ENCODE measurements at regions not wholly inside any gene's neighbourhood (a gene's known extent, or its start where the extent isn't known, plus 50 kb on each side); places are given as distances from the start of the nearest gene placed in this dataset.
A peak's percentile ranks its signal among the peaks of the same experiment; 100 is the strongest.

DNA sequence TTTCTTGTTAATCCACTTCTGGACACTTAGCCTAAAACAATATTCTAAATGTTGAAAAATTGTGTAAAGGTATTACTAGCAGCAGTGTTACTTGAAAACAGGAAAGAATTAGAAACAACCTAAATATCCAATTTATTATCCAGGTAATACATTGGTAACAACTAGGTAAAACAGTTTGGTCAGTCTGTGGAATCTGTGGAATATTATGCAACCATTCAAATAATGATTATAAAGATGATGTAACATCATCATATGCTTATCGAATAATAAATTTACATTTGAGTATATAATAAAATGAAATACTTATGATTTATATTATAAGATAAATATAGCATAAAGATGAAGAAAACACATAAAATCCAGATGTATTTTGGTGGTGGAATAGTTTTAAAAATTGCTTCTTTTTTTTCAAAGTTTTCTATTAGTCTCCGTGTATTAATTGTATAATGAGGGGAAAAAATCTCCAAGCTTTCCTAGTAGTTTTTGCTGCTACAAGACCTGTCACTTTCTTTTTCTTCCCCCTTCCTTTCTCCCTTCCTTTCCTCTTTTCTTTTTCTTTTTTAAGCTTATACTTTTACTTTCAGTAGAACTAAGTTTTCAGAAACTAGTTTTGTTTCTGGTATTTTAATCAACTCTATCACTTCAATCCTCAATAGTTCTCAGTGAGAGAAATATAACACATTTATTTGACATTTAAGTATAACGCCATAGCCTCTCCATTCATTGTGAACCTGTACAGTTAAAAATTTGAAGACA, 197.8 kb upstream of the HMCN1 start:
- TF ChIP-seq, protein P1, sequence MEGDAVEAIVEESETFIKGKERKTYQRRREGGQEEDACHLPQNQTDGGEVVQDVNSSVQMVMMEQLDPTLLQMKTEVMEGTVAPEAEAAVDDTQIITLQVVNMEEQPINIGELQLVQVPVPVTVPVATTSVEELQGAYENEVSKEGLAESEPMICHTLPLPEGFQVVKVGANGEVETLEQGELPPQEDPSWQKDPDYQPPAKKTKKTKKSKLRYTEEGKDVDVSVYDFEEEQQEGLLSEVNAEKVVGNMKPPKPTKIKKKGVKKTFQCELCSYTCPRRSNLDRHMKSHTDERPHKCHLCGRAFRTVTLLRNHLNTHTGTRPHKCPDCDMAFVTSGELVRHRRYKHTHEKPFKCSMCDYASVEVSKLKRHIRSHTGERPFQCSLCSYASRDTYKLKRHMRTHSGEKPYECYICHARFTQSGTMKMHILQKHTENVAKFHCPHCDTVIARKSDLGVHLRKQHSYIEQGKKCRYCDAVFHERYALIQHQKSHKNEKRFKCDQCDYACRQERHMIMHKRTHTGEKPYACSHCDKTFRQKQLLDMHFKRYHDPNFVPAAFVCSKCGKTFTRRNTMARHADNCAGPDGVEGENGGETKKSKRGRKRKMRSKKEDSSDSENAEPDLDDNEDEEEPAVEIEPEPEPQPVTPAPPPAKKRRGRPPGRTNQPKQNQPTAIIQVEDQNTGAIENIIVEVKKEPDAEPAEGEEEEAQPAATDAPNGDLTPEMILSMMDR (IDR thresholded peaks at IDR 0.05), result no peak
- no peak for TF ChIP-seq EP300 (IDR thresholded peaks at IDR 0.05)
- no peak for TF ChIP-seq POLR2A (IDR thresholded peaks at IDR 0.05)
- no peak overlapping the region for H3K4me3 ChIP-seq
- no peaks in the 10 kb centered on the region for H3K9me3 ChIP-seq
- DNase-seq (ENCODE audit: low spot score in 2 of 2), result no peak
- 82 to 94% methylated on average over 3 of the region's 3 CpGs for WGBS, 2 donors
- H3K4me1 ChIP-seq, result peaks cover 0 to 33% (median 0%) of the 10 kb centered on the region in 4 donors
- H3K36me3 ChIP-seq, result no peaks in the 10 kb centered on the region
- H3K27ac ChIP-seq, result no peak overlapping the region
- H3K27me3 ChIP-seq, result no peaks in the 10 kb centered on the region

DNA sequence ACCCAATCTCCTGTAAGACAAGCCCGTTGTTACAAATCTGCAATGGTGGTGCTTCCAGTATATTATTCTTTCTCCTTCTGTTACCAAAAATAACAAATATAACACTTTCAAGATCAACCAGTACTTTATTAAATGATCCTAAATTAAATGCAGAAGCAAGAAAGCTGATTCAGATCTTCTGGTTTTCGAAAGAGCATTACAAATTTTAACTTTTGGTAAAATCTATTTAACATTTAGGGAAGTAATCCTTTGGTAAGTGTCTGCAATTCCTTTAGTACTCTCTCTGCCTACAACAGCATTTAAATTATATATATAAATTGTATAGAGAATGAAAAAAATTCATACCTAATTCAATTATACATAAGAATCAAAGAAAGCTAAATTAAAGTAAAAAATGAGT, 198.6 kb upstream of the HMCN1 start:
- TF ChIP-seq POLR2A (IDR thresholded peaks at IDR 0.05) (no peak), EP300 (IDR thresholded peaks at IDR 0.05) (no peak)
- TF ChIP-seq, protein P1 (IDR thresholded peaks at IDR 0.05), result no peak
- no peaks in the 10 kb centered on the region for H3K36me3 ChIP-seq
- H3K9me3 ChIP-seq, result no peaks in the 10 kb centered on the region
- WGBS, 2 donors, result 68 to 84% methylated on average over 2 of the region's 2 CpGs
- no peak overlapping the region for H3K4me3 ChIP-seq
- H3K27ac ChIP-seq, result peak overlapping the region in 1 of 4 donors; percentile 74
- no peaks in the 10 kb centered on the region for H3K27me3 ChIP-seq
- no peak for DNase-seq (ENCODE audit: low spot score in 2 of 2)
- peaks cover 0 to 33% (median 0%) of the 10 kb centered on the region in 4 donors for H3K4me1 ChIP-seq

- TF ChIP-seq EP300 (IDR thresholded peaks at IDR 0.05) (peak in 1 of 2 donors; percentile 81), POLR2A (IDR thresholded peaks at IDR 0.05) (no peak)
- DNase-seq (ENCODE audit: low spot score in 2 of 2), result peak in 1 of 2 donors; percentile 30
- Histone ChIP-seq H3K9me3 (no peaks in the 10 kb centered on the region), H3K27ac (peak overlapping the region in 2 of 4 donors; percentile 40 to 74), H3K4me1 (peaks cover 0 to 33% (median 0%) of the 10 kb centered on the region in 4 donors), H3K4me3 (no peak overlapping the region), H3K27me3 (no peaks in the 10 kb centered on the region), H3K36me3 (no peaks in the 10 kb centered on the region)
- WGBS, 2 donors, result 27 to 39% methylated on average over 6 of the region's 6 CpGs
Observed at GRCh38 chr1:185534801-185535200, 199.4 kb upstream of the HMCN1 start.

DNA sequence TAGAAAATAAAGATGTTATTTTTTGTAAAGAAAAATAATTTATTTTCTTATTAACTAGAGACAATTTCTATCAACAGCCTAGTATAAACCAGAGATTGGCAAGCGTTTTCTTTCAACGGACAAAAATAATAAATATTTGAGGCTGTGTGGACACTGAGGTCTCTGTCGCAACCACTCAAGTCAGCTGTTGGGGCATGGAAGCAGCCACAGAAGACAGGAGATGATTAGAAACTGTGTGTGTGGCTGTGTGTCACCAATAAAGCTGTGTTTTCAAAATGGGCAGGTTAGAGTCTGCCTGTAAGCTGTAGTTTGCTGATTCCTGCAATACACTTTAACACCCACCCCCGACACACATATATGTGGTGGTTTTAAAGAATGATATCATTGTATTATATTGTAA, 200.6 kb upstream of the HMCN1 start:
- Histone ChIP-seq H3K4me1 (peaks cover 0 to 33% (median 0%) of the 10 kb centered on the region in 4 donors), H3K9me3 (no peaks in the 10 kb centered on the region), H3K36me3 (no peaks in the 10 kb centered on the region), H3K27ac (peak overlapping the region in 1 of 4 donors; percentile 1), H3K4me3 (no peak overlapping the region), H3K27me3 (no peaks in the 10 kb centered on the region)
- TF ChIP-seq EP300 (IDR thresholded peaks at IDR 0.05), result no peak
- TF ChIP-seq, protein P1 (IDR thresholded peaks at IDR 0.05), result no peak
- TF ChIP-seq POLR2A (IDR thresholded peaks at IDR 0.05), result no peak
- 69 to 78% methylated on average over 4 of the region's 4 CpGs for WGBS, 2 donors
- no peak for DNase-seq (ENCODE audit: low spot score in 2 of 2)

GRCh38 chr1:185532856-185533255, 201.3 kb upstream of the HMCN1 start:
- TF ChIP-seq, protein P1 (IDR thresholded peaks at IDR 0.05), result no peak
- TF ChIP-seq POLR2A (IDR thresholded peaks at IDR 0.05) (no peak), EP300 (IDR thresholded peaks at IDR 0.05) (no peak)
- no peak for DNase-seq (ENCODE audit: low spot score in 2 of 2)
- no peaks in the 10 kb centered on the region for H3K27me3 ChIP-seq
- no peak overlapping the region for H3K4me3 ChIP-seq
- no peaks in the 10 kb centered on the region for H3K36me3 ChIP-seq
- H3K9me3 ChIP-seq, result no peaks in the 10 kb centered on the region
- peaks cover 0 to 33% (median 0%) of the 10 kb centered on the region in 4 donors for H3K4me1 ChIP-seq
- no peak overlapping the region for H3K27ac ChIP-seq

All from tibial nerve (tissue), 4 donors.